B cell (primary cell): ENCODE measurements at regions not wholly inside any gene's neighbourhood (a gene's known extent, or its start where the extent isn't known, plus 50 kb on each side); places are given as distances from the start of the nearest gene placed in this dataset.

Source experiments
- ATAC-seq: fragments of 200-7000 bp; cut with Tn5 transposase; one replicate; pipeline ENCODE4 v1.10.0; 2021; ENCODE audit warnings: low read depth, mild to moderate bottlenecking, moderate number of reproducible peaks, moderate library complexity
- CTCF ChIA-PET: fragments of 350-600 bp; sonication (Branson Sonifier 250); formaldehyde crosslinking; loops from one replicate; lab custom pipeline; 2021; ENCODE audit warnings: antibody characterized with exemption, inconsistent platforms; lab: Charles Lee
- POLR2A ChIA-PET: fragments of 350-600 bp; sonication (Branson Sonifier 250); formaldehyde crosslinking; loops from one replicate; lab custom pipeline; 2021; ENCODE audit warnings: antibody characterized with exemption; lab: Charles Lee
- DNase-seq: peaks from one replicate; pipeline ENCODE4 v3.0.0; 2013
- H2AFZ ChIP-seq: 2 replicates; pipeline ENCODE4 v1.6.1; 2012; ENCODE audit warnings: mild to moderate bottlenecking, low read depth, low read length; ENCODE audit not compliant: insufficient read depth, poor library complexity, severe bottlenecking
- H3K27ac ChIP-seq, 2 donors: 1 replicate in 1 of 2; 2 replicates in 1 of 2; pipeline ENCODE4 v1.5.1; 2012 to 2013; ENCODE audit warnings: low read length in 2 of 2, mild to moderate bottlenecking in 2 of 2, moderate library complexity in 1 of 2
- H3K27me3 ChIP-seq, 4 experiments: fragments of 200-600 bp in 1 of 4; sonication (generic) in 1 of 4; replicated peaks in 1 of 4; 1 replicate in 2 of 4; 2 replicates in 2 of 4; pipeline versions ENCODE4 v1.6.1 to v1.7.0; 2013 to 2016; ENCODE audit warnings: low read length in 3 of 4, mild to moderate bottlenecking in 2 of 4, mixed read lengths in 1 of 4, moderate library complexity in 1 of 4; ENCODE audit not compliant: insufficient read depth in 4 of 4, control insufficient read depth in 3 of 4; ENCODE audit errors: control extremely low read depth in 1 of 4
- H3K36me3 ChIP-seq, 2 experiments: replicated peaks in 1 of 2; 1 replicate in 1 of 2; 2 replicates in 1 of 2; pipeline versions ENCODE4 v1.6.1 to v1.7.1; 2013; ENCODE audit warnings: low read length in 1 of 2; ENCODE audit not compliant: insufficient read depth in 2 of 2, control insufficient read depth in 1 of 2; ENCODE audit errors: control extremely low read depth in 1 of 2, extremely low read depth in 1 of 2
- H3K4me1 ChIP-seq, 2 donors: fragments of 200-600 bp in 1 of 2; sonication (generic) in 1 of 2; 1 replicate in 1 of 2; 2 replicates in 1 of 2; pipeline versions ENCODE4 v1.5.1 to v1.6.1; 2013 to 2017; ENCODE audit warnings: low read length in 2 of 2; ENCODE audit not compliant: control insufficient read depth in 2 of 2, insufficient read depth in 2 of 2
- H3K4me2 ChIP-seq: replicated peaks from 2 replicates; pipeline ENCODE3; 2012; ENCODE audit warnings: mild to moderate bottlenecking, low read depth, low read length; ENCODE audit not compliant: poor library complexity, severe bottlenecking
- H3K4me3 ChIP-seq, 5 experiments: fragments of 200-600 bp in 1 of 5; sonication (generic) in 1 of 5; 1 replicate in 3 of 5; 2 replicates in 2 of 5; pipeline versions ENCODE4 v1.5.1 to v1.7.0; 2011 to 2016; ENCODE audit warnings: low read length in 4 of 5, mild to moderate bottlenecking in 4 of 5, low read depth in 2 of 5, control low read depth in 1 of 5, moderate library complexity in 1 of 5; ENCODE audit not compliant: insufficient read depth in 1 of 5; ENCODE audit errors: control extremely low read depth in 1 of 5, extremely low read depth in 1 of 5
- H3K79me2 ChIP-seq: fragments of 200-600 bp; sonication (generic); one replicate; pipeline ENCODE4 v1.6.0; 2016; ENCODE audit warnings: low read length; ENCODE audit not compliant: control insufficient read depth, insufficient read depth
- H3K9ac ChIP-seq: fragments of 200-600 bp; sonication (generic); 2 replicates; pipeline ENCODE4 v1.6.1; 2017; ENCODE audit warnings: mild to moderate bottlenecking, low read length, moderate library complexity
- H3K9me3 ChIP-seq, 3 donors: one replicate each; pipeline versions ENCODE4 v1.6.1 to v1.7.1; 2013; ENCODE audit warnings: low read length in 2 of 3; ENCODE audit not compliant: control insufficient read depth in 2 of 3, insufficient read depth in 1 of 3; ENCODE audit errors: control extremely low read depth in 1 of 3
- H4K20me1 ChIP-seq: 2 replicates; pipeline ENCODE4 v1.6.0; 2012; ENCODE audit warnings: mild to moderate bottlenecking, low read length; ENCODE audit not compliant: insufficient read depth, control insufficient read depth, poor library complexity, severe bottlenecking
- H3K27ac Mint-ChIP-seq: one replicate; pipeline ENCODE4 v1.8.0; 2021; ENCODE audit warnings: mixed read lengths
- H3K27me3 Mint-ChIP-seq: one replicate; pipeline ENCODE4 v1.8.0; 2021; ENCODE audit warnings: mixed read lengths
- H3K4me1 Mint-ChIP-seq: one replicate; pipeline ENCODE4 v1.8.0; 2021; ENCODE audit warnings: mixed read lengths
- H3K4me3 Mint-ChIP-seq: one replicate; pipeline ENCODE4 v1.8.0; 2021; ENCODE audit warnings: mixed read lengths
- H3K9me3 Mint-ChIP-seq: one replicate; pipeline ENCODE4 v1.8.0; 2022; ENCODE audit warnings: mixed read lengths; ENCODE audit not compliant: insufficient read depth
- EZH2 ChIP-seq: IDR thresholded peaks from 2 replicates; pipeline ENCODE4 v1.6.1; 2012; ENCODE audit warnings: borderline replicate concordance, low read depth, mild to moderate bottlenecking, moderate library complexity, low read length; ENCODE audit not compliant: insufficient read depth, poor library complexity, severe bottlenecking
- WGBS: methylation state at CpG from one replicate; pipeline ENCODE4 v1.1.5; 2013; ENCODE audit warnings: missing lambda C conversion rate; ENCODE audit not compliant: insufficient coverage; 5-methylcytosine and 5-hydroxymethylcytosine counted together
- intact Hi-C: fragments of 100-400 bp; cut with micrococcal nuclease; formaldehyde crosslinking; loops from one replicate; pipeline ENCODE4 v1.10.0; 2022
- TF ChIP-seq, protein P1 (sequence below): fragments of 200-600 bp; IDR thresholded peaks from one replicate; pipeline ENCODE4 v1.8.0; 2022; ENCODE audit warnings: antibody characterized with exemption, mild to moderate bottlenecking

DNA sequence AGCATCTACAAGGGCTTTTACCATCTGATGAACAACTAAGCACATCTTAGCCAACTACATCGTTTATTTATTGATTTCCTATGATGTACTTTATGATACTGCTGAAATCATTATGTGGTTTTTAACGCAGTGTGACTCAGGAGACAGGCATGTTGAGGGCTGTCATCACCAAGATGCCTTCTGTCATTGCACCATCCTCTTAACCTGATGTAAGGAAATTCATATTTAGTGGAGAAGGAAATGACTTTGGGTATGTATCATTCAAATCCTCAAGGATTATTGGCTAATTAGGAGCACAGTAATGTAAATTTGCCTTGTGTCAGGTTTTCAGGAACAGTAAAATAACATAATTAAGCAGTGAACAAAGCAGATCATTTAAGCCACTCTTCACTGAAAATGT, 138.5 kb upstream of the MGMT start:
- no peaks in the 10 kb centered on the region for H3K9me3 ChIP-seq
- H3K4me1 Mint-ChIP-seq, result no peaks in the 10 kb centered on the region
- CTCF ChIA-PET, result no interaction called here

GRCh38 chr10:129329385-129330055, 137.5 kb upstream of the MGMT start:
- no peak overlapping the region for H3K9ac ChIP-seq
- ChIA-PET CTCF (no interaction called here), POLR2A (no interaction called here)
- no peaks in the 10 kb centered on the region for H3K9me3 Mint-ChIP-seq
- H3K27me3 Mint-ChIP-seq, result peaks cover 36% of the 10 kb centered on the region
- H3K27ac ChIP-seq, result no peak overlapping the region
- H3K4me2 ChIP-seq, result no peak overlapping the region
- no peaks in the 10 kb centered on the region for H3K9me3 ChIP-seq
- no peaks in the 10 kb centered on the region for H4K20me1 ChIP-seq
- 94% methylated on average over 11 of the region's 17 CpGs for WGBS
- no peak overlapping the region for H3K4me3 Mint-ChIP-seq
- H3K27me3 ChIP-seq, result peaks cover 0 to 8% (median 0%) of the 10 kb centered on the region in 4 experiments
- intact Hi-C loops, result no loop called here
- H3K4me1 Mint-ChIP-seq, result no peaks in the 10 kb centered on the region
- DNase-seq, result no peak
- H3K36me3 ChIP-seq, result no peaks in the 10 kb centered on the region
- no peak overlapping the region for H3K4me3 ChIP-seq
- no peaks in the 10 kb centered on the region for H3K4me1 ChIP-seq
- TF ChIP-seq EZH2, result no peak
- TF ChIP-seq, protein P1, sequence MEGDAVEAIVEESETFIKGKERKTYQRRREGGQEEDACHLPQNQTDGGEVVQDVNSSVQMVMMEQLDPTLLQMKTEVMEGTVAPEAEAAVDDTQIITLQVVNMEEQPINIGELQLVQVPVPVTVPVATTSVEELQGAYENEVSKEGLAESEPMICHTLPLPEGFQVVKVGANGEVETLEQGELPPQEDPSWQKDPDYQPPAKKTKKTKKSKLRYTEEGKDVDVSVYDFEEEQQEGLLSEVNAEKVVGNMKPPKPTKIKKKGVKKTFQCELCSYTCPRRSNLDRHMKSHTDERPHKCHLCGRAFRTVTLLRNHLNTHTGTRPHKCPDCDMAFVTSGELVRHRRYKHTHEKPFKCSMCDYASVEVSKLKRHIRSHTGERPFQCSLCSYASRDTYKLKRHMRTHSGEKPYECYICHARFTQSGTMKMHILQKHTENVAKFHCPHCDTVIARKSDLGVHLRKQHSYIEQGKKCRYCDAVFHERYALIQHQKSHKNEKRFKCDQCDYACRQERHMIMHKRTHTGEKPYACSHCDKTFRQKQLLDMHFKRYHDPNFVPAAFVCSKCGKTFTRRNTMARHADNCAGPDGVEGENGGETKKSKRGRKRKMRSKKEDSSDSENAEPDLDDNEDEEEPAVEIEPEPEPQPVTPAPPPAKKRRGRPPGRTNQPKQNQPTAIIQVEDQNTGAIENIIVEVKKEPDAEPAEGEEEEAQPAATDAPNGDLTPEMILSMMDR, result no peak
- ATAC-seq, result no peak
- no peaks in the 10 kb centered on the region for H3K79me2 ChIP-seq
- no peak overlapping the region for H2AFZ ChIP-seq
- H3K27ac Mint-ChIP-seq, result no peak overlapping the region

More for the DNA sequence above, 138.5 kb upstream of the MGMT start:
- H3K9me3 Mint-ChIP-seq, result no peaks in the 10 kb centered on the region
- no peak overlapping the region for H3K4me2 ChIP-seq
- DNase-seq (no peak), ATAC-seq (no peak)
- H3K4me1 ChIP-seq, result no peaks in the 10 kb centered on the region
- no peak overlapping the region for H3K27ac Mint-ChIP-seq
- H4K20me1 ChIP-seq, result no peaks in the 10 kb centered on the region
- POLR2A ChIA-PET, result interaction anchor here (0.6 kb wide), 1 partner anchor 13 kb away, joined by 7 read pairs; no protein-coding TSS in a partner anchor
- H3K27me3 Mint-ChIP-seq, result peaks cover 27% of the 10 kb centered on the region
- no peak overlapping the region for H2AFZ ChIP-seq
- no peaks in the 10 kb centered on the region for H3K36me3 ChIP-seq
- H3K4me3 Mint-ChIP-seq, result no peak overlapping the region
- peaks cover 0 to 8% (median 0%) of the 10 kb centered on the region in 4 experiments for H3K27me3 ChIP-seq
- no peak overlapping the region for H3K9ac ChIP-seq
- no peak overlapping the region for H3K27ac ChIP-seq
- H3K79me2 ChIP-seq, result no peaks in the 10 kb centered on the region
- WGBS, result no CpG with 5 or more reads among the region's 2 CpGs
- no peak overlapping the region for H3K4me3 ChIP-seq
- intact Hi-C loops, result no loop called here
- no peak for TF ChIP-seq EZH2
- TF ChIP-seq, protein P1, result no peak
